Skeletal muscle satellite cell (primary cell): ENCODE measurements at regions not wholly inside any gene's neighbourhood (a gene's known extent, or its start where the extent isn't known, plus 50 kb on each side); places are given as distances from the start of the nearest gene placed in this dataset.

Experiments used
- H3K27me3 ChIP-seq: 2 replicates; pipeline ENCODE4 v1.7.0; 2013; ENCODE audit warnings: low read length; ENCODE audit not compliant: control insufficient read depth, insufficient read depth
- H3K36me3 ChIP-seq: 2 replicates; pipeline ENCODE4 v1.7.0; 2013; ENCODE audit warnings: mild to moderate bottlenecking, control low read depth, low read length; ENCODE audit not compliant: insufficient read depth
- H3K4me1 ChIP-seq: 2 replicates; pipeline ENCODE4 v1.7.0; 2013; ENCODE audit warnings: low read length; ENCODE audit not compliant: control insufficient read depth, insufficient read depth
- H3K4me2 ChIP-seq: 2 replicates; pipeline ENCODE4 v1.7.0; 2013; ENCODE audit warnings: mild to moderate bottlenecking, low read length
- H3K4me3 ChIP-seq: 2 replicates; pipeline ENCODE4 v1.7.0; 2013; ENCODE audit warnings: low read length
- H3K9ac ChIP-seq: 2 replicates; pipeline ENCODE4 v1.7.0; 2013; ENCODE audit warnings: mild to moderate bottlenecking, low read depth, low read length, moderate library complexity
- H3K9me3 ChIP-seq: replicated peaks from 2 replicates; pipeline ENCODE4 v1.7.0; 2013; ENCODE audit warnings: mild to moderate bottlenecking, control low read depth, low read length

DNA sequence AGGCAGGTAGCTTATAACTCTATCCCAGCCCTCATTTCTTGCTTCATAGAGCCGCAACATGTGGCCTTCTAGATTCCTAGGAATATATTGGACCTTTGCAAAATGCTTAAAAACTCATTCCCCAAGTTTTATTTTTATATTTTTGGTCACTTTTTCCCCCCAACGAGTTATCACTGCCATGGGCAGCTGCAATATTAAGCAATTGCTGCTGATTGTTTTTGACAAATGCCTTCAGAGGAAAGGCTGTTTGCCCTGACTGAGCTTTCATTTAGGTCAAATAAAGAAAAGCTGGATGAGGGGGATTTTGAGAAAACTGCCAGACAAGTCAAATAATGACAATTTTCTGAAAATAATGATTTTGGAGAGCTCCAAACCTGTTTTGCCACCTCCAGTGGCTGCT, 976.9 kb upstream of the MBL2 start:
- Histone ChIP-seq H3K4me2 (no peak overlapping the region), H3K36me3 (no peaks in the 10 kb centered on the region), H3K27me3 (no peaks in the 10 kb centered on the region), H3K9ac (no peak overlapping the region), H3K9me3 (peaks cover 5% of the 10 kb centered on the region), H3K4me3 (no peak overlapping the region), H3K4me1 (no peaks in the 10 kb centered on the region)

DNA sequence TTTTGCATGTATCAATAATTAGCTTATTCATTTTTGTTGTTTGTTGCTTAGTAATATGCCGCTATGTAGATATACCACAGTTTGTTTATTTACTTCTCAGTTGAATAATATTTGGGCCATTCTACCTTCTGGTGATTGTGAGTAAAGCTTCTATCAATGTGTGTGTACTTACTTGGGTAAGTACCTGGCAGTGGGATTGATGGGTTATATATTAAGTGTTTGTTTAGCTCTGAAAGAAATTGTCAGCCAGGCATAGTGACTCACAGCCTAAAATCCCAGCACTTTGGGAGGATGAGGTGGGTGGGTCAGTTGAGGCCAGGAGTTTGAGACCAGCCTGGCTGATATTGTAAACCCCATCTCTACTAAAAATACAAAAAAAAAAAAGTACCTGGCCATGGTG, 975.7 kb upstream of the MBL2 start:
- Histone ChIP-seq H3K4me1 (no peaks in the 10 kb centered on the region), H3K36me3 (no peaks in the 10 kb centered on the region), H3K4me2 (no peak overlapping the region), H3K9ac (no peak overlapping the region), H3K27me3 (no peaks in the 10 kb centered on the region), H3K9me3 (no peaks in the 10 kb centered on the region), H3K4me3 (no peak overlapping the region)

DNA sequence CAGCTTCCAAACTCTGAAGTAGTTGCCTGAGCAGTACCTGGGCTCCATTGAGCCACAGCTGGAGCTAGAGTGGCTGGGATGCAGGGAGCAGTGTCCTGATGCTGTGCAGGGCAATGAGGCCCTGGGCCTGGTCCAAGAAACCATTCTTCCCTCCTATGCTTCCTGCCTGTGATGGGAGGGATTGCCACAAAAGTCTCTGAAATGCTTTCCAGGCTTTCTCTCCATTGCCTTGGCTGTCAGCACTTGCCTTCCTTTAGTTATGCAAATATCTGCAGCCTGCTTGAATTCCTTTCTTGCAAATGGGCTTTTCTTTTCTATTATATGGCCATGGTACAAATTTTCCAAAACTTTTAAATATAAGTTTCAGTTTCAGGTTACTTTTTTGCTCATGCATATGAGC, 972.2 kb upstream of the MBL2 start:
- no peak overlapping the region for H3K4me3 ChIP-seq
- H3K4me2 ChIP-seq = no peak overlapping the region
- H3K9me3 ChIP-seq = no peaks in the 10 kb centered on the region
- no peaks in the 10 kb centered on the region for H3K27me3 ChIP-seq
- no peaks in the 10 kb centered on the region for H3K36me3 ChIP-seq
- H3K9ac ChIP-seq = no peak overlapping the region
- H3K4me1 ChIP-seq = no peaks in the 10 kb centered on the region

DNA sequence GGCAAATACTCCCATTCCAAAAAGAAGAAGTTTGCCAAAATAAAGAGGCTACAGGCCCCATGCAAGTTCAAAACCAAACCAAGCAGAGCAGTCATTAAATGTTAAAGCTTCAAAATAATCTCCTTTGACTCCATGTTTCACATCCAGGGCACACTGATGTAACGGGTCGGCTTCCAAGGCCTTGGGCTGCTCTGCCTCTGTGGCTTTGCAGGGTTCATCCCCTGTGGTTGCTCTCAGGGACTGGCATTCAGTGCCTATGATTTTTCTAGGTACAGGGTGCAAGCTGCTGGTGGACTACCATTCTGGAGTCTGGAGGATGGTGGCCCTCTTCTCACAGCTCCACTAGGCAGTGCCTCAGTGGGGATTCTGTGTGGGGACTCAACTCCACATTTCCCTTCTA, 971.6 kb upstream of the MBL2 start:
- no peak overlapping the region for H3K4me2 ChIP-seq
- no peak overlapping the region for H3K4me3 ChIP-seq
- H3K27me3 ChIP-seq = no peaks in the 10 kb centered on the region
- no peaks in the 10 kb centered on the region for H3K9me3 ChIP-seq
- H3K4me1 ChIP-seq = no peaks in the 10 kb centered on the region
- no peaks in the 10 kb centered on the region for H3K36me3 ChIP-seq
- no peak overlapping the region for H3K9ac ChIP-seq

DNA sequence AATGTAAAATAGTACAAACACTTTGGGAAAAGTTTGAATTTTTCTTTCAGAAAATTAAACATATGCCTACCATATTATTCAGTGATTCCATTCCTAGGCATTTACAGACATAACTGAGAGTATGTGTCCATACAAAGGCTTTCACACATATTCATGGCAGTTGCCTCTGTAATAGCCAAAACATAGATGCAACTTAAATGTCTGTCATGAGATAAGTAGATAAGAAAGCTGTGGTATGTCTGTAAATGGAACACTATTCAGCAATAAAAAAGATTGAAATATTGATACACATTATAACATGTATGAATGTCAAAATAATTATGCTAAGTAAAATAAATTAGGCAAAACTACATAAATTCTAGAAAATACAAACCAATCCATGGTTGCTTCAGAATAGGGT, 964.5 kb upstream of the MBL2 start:
- Histone ChIP-seq H3K36me3 (no peaks in the 10 kb centered on the region), H3K4me2 (no peak overlapping the region), H3K9ac (no peak overlapping the region), H3K9me3 (no peaks in the 10 kb centered on the region), H3K27me3 (no peaks in the 10 kb centered on the region), H3K4me1 (no peaks in the 10 kb centered on the region), H3K4me3 (no peak overlapping the region)

DNA sequence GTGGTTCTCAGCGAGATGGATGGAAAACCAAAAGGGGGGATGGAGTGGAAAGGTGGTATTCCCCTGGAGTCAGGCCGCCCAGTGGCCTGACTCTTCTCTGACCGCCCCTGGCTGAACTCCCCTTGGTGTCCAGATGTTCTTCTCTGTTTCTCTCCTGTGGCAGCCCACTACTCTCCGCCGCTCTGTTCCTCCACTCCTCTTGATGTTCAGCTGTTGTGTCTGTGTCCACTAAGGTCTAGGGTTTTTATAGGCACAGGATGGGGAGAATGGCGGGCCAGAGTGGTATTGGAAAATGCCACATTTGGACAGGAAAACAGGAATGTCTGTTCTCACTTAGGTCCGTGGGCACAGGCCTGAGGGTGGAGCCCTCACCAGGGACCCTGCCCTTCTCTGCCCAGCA, 954.3 kb upstream of the MBL2 start:
- no peak overlapping the region for H3K4me3 ChIP-seq
- no peak overlapping the region for H3K9ac ChIP-seq
- no peaks in the 10 kb centered on the region for H3K27me3 ChIP-seq
- no peak overlapping the region for H3K4me2 ChIP-seq
- H3K36me3 ChIP-seq = no peaks in the 10 kb centered on the region
- no peaks in the 10 kb centered on the region for H3K4me1 ChIP-seq
- H3K9me3 ChIP-seq = peaks cover 5% of the 10 kb centered on the region

DNA sequence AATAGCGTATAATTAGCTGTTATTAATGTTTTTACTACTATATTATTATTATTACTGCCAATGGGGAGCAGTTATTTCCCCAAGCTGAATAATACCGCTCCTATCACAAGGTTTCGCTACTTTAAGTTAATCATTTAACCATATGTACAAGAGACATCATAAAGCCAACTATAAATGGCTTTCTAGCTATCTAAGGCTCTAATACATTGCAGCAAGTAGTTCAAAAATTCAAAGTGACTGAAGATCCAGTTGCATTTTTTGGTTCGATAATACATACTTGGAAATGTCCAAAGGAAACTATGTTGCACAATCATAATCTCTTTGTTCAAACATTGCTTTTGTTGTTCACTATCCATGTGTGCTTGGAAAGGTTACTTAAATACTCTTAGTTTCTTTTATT, 952.0 kb upstream of the MBL2 start:
- Histone ChIP-seq H3K27me3 (no peaks in the 10 kb centered on the region), H3K4me2 (no peak overlapping the region), H3K9me3 (peaks cover 5% of the 10 kb centered on the region), H3K9ac (no peak overlapping the region), H3K36me3 (no peaks in the 10 kb centered on the region), H3K4me1 (no peaks in the 10 kb centered on the region), H3K4me3 (no peak overlapping the region)

DNA sequence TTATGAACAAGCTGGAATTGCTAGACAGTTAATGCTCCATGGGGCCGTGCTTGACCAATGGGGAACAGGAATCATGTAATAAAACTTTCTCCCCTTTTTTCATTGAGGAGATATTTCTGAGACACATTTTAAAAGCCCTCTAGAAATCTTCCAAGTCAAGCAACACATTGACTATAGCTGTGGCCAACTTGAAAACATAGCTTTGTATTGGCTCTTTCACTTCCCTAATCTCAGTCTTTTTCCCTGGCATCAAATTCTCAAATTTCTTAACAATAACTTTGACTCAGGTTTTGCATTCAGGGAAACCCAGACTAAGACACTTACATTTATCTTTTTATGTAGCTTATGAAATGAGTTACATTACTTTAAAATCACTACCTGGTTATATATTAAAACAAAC, 947.1 kb upstream of the MBL2 start:
- Histone ChIP-seq H3K9ac (no peak overlapping the region), H3K36me3 (no peaks in the 10 kb centered on the region), H3K4me1 (no peaks in the 10 kb centered on the region), H3K9me3 (peaks cover 7% of the 10 kb centered on the region), H3K27me3 (no peaks in the 10 kb centered on the region), H3K4me2 (no peak overlapping the region), H3K4me3 (no peak overlapping the region)

DNA sequence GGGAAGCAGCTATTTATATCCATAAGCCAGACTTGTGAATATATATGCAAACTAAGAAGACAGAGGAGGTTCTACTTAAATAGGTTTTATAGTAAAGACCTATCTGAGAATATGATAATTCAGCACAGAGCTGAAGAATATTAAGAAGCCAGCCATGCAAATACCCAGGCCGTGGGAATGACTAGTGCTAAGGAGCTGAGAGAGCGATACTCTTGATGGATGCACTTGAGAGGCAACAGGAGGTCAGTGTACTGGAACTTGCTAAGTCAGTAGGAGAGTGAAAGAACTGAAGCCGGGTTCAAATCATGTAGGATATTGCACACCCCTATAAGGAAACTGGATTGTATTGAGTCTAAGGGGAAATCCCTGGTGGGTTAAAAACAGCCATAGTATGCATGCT, 943.6 kb upstream of the MBL2 start:
- no peak overlapping the region for H3K4me2 ChIP-seq

DNA sequence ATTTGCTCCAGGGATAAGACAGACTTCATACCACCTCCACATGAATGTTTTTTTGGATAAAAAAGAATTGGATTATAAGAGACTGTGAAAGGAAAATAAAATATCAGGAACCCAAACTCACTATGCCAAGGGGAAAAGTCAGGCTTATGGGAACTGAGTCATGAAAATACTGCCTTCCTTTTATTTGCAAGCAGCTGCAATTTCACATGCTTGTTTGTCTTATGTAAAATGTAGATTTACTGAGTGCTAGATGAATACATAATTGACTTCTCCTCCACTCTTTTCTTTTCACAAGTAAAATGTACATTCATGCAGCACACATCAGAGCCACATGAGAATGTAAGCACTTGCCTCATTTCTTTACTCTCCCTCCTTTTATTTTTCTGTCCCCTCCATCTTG, 940.8 kb upstream of the MBL2 start:
- Histone ChIP-seq H3K36me3 (no peaks in the 10 kb centered on the region), H3K4me2 (no peak overlapping the region)

More for the DNA sequence above, 943.6 kb upstream of the MBL2 start:
- Histone ChIP-seq H3K4me3 (no peak overlapping the region), H3K27me3 (no peaks in the 10 kb centered on the region), H3K9ac (no peak overlapping the region), H3K9me3 (peaks cover 7% of the 10 kb centered on the region), H3K36me3 (no peaks in the 10 kb centered on the region), H3K4me1 (no peaks in the 10 kb centered on the region)

DNA sequence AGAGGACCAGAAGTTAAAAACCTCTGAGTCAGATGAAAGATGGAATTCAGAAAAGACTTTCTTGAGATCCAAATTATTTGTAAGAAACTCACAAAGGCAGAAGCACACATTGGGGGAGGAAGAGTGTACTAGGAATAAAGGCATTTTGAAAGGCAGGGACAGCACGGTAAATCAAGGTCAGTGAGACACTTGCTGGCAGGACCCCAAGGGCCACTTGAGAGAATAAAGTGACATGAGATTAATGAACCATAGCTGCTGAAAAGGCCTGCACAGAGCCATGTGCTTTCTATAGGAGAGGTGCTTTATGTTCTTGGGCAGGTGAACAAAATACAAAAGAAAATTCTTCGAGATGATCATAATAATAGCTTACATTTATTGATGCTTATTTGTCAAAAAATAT, 929.9 kb upstream of the MBL2 start:
- Histone ChIP-seq H3K4me3 (no peak overlapping the region), H3K4me1 (no peaks in the 10 kb centered on the region), H3K27me3 (no peaks in the 10 kb centered on the region), H3K4me2 (no peak overlapping the region), H3K36me3 (no peaks in the 10 kb centered on the region), H3K9ac (no peak overlapping the region), H3K9me3 (no peaks in the 10 kb centered on the region)

More for the DNA sequence above, 940.8 kb upstream of the MBL2 start:
- Histone ChIP-seq H3K4me1 (no peaks in the 10 kb centered on the region), H3K27me3 (no peaks in the 10 kb centered on the region), H3K4me3 (no peak overlapping the region), H3K9me3 (peaks cover 7% of the 10 kb centered on the region), H3K9ac (no peak overlapping the region)

DNA sequence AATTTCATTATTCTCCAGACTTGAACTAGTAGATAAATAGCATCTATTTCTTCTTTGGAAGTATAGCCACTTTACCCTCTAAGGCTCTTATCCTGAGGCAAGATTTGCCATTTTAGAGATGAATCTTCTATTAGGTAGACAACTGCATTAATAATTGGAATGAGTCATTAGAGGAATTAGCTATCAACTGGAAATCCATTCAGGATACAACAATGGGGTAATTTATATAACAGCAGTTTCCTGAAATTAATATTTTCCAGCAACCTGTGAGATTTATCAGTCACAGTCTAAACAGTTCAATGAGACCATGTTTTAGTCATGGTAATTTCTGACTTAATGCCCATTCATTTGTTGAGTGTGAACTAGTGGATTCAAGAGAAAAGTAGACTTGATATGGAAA, 928.6 kb upstream of the MBL2 start:
- Histone ChIP-seq H3K4me2 (no peak overlapping the region), H3K4me1 (no peaks in the 10 kb centered on the region)

More for the DNA sequence above, 928.6 kb upstream of the MBL2 start:
- no peak overlapping the region for H3K4me3 ChIP-seq
- H3K9me3 ChIP-seq = no peaks in the 10 kb centered on the region
- H3K36me3 ChIP-seq = no peaks in the 10 kb centered on the region
- H3K9ac ChIP-seq = no peak overlapping the region
- H3K27me3 ChIP-seq = no peaks in the 10 kb centered on the region
